OCI-LY7 (cell line): ENCODE measurements at regions not wholly inside any gene's neighbourhood (a gene's known extent, or its start where the extent isn't known, plus 50 kb on each side); places are given as distances from the start of the nearest gene placed in this dataset.

Experiments
- CTCF ChIP-seq: fragments of 200-600 bp; sonication (generic); conservative IDR thresholded peaks from 2 replicates; pipeline ENCODE4 v1.5.1; 2014; ENCODE audit warnings: mild to moderate bottlenecking, antibody characterized with exemption, low read length, moderate library complexity, mixed read lengths
- EZH2phosphoT487 ChIP-seq: fragments of 200-600 bp; sonication (generic); IDR thresholded peaks from 2 replicates; pipeline ENCODE4 v1.6.1; 2018; ENCODE audit warnings: low read depth, borderline replicate concordance, mild to moderate bottlenecking, mixed run types, antibody characterized with exemption, low read length, moderate library complexity, mixed read lengths

- TF ChIP-seq EZH2phosphoT487 (no peak), CTCF (no peak)
These were observed 123.4 kb upstream of the KCNK1 start for GRCh38 chr1:233490488-233490887.
